Umbilical cord (tissue), 1 donor: ENCODE measurements at regions not wholly inside any gene's neighbourhood (a gene's known extent, or its start where the extent isn't known, plus 50 kb on each side); places are given as distances from the start of the nearest gene placed in this dataset.
A peak's percentile ranks its signal among the peaks of the same experiment; 100 is the strongest.
"Not testable (repeated sequence)": the region's sequence is repeated elsewhere in the genome, so short reads cannot be mapped to it uniquely, and the experiment has no call there.

Source experiments
- DNase-seq: peaks from one replicate; pipeline ENCODE4 v3.0.0-alpha.2; 2015; ENCODE audit warnings: low spot score

- no peak for DNase-seq
Measured at GRCh38 chr9:80784647-80785046, 904.7 kb downstream of the TLE1 start.

GRCh38 chr9:80775971-80776370, 913.4 kb downstream of the TLE1 start:
- no peak for DNase-seq

- DNase-seq: peak; percentile 13
Measured at GRCh38 chr9:80775530-80775929, 913.8 kb downstream of the TLE1 start.

- no peak for DNase-seq
Measured at GRCh38 chr9:80771555-80772347, 917.6 kb downstream of the TLE1 start.

GRCh38 chr9:80763536-80763935, 925.8 kb downstream of the TLE1 start:
- no peak for DNase-seq

- DNase-seq: no peak
Measured at GRCh38 chr9:80755586-80755985, 933.8 kb downstream of the TLE1 start.

- not testable (repeated sequence) for DNase-seq
Measured at GRCh38 chr9:80747056-80747455, 942.3 kb downstream of the TLE1 start.

GRCh38 chr9:80732506-80732905, 956.8 kb downstream of the TLE1 start:
- no peak for DNase-seq

GRCh38 chr9:80720579-80720978, 968.8 kb downstream of the TLE1 start:
- DNase-seq: no peak

- DNase-seq: no peak
Measured at GRCh38 chr9:80707120-80707519, 982.2 kb downstream of the TLE1 start.

- no peak for DNase-seq
Measured at GRCh38 chr9:80701061-80701460, 988.3 kb downstream of the TLE1 start.

GRCh38 chr9:80699511-80699998, 989.8 kb downstream of the TLE1 start:
- peak; percentile 91 for DNase-seq

GRCh38 chr9:80698725-80699410, 990.5 kb downstream of the TLE1 start:
- no peak for DNase-seq

- DNase-seq: no peak
Measured at GRCh38 chr9:80692751-80693150, 996.6 kb downstream of the TLE1 start.

GRCh38 chr9:80691229-80691628, 998.1 kb downstream of the TLE1 start:
- DNase-seq: no peak

GRCh38 chr9:80690349-80690939, 998.9 kb downstream of the TLE1 start:
- DNase-seq: peak; percentile 63

GRCh38 chr9:80679916-80680315, 1009.4 kb downstream of the TLE1 start:
- peak; percentile 87 for DNase-seq

GRCh38 chr9:80678906-80679305, 1010.4 kb downstream of the TLE1 start:
- DNase-seq: no peak

GRCh38 chr9:80673496-80673895, 1015.9 kb downstream of the TLE1 start:
- peak; percentile 73 for DNase-seq

- DNase-seq: no peak
Measured at GRCh38 chr9:80665479-80665878, 1023.9 kb downstream of the TLE1 start.

GRCh38 chr9:80664327-80665210, 1024.8 kb downstream of the TLE1 start:
- DNase-seq: no peak

GRCh38 chr9:80659751-80660150, 1029.6 kb downstream of the TLE1 start:
- not testable (repeated sequence) for DNase-seq
